Endothelial cell of umbilical vein (primary cell): ENCODE measurements at regions not wholly inside any gene's neighbourhood (a gene's known extent, or its start where the extent isn't known, plus 50 kb on each side); places are given as distances from the start of the nearest gene placed in this dataset.
"Not testable (repeated sequence)": the region's sequence is repeated elsewhere in the genome, so short reads cannot be mapped to it uniquely, and the experiment has no call there.

Experiments used
- BruUV-seq: library from RNA; stranded (reverse); fragments of 400-500 nt; replicated peaks from 2 replicates; lab custom pipeline; 2021; lab: Mats Ljungman, UMichigan
- CTCF ChIA-PET: fragments of 300-600, 350-600 bp; sonication (Branson Sonifier 250); formaldehyde crosslinking; loops from one replicate; lab custom pipeline; 2021; ENCODE audit warnings: antibody characterized with exemption, inconsistent platforms; lab: Charles Lee
- POLR2A ChIA-PET: fragments of 300-600, 350-600 bp; sonication (Branson Sonifier 250); formaldehyde crosslinking; loops from one replicate; lab custom pipeline; 2021; ENCODE audit warnings: antibody characterized with exemption, inconsistent platforms; lab: Charles Lee
- DNase-seq: peaks from one replicate; pipeline ENCODE4 v3.0.0-alpha.2; 2011; ENCODE audit warnings: low read depth, low spot score
- FAIRE-seq: peaks from 2 replicates; lab custom pipeline; 2011; peaks lifted over from hg19 to GRCh38; lab: Jason Lieb, UNC
- H2AFZ ChIP-seq: 2 replicates; pipeline ENCODE4 v1.6.0; 2012; ENCODE audit warnings: low read depth, low read length, control low read depth, inconsistent platforms
- H3K27ac ChIP-seq: 2 replicates; pipeline ENCODE4 v1.5.1; 2011; ENCODE audit warnings: low read depth, mild to moderate bottlenecking, control low read depth, low read length, moderate library complexity; ENCODE audit not compliant: insufficient read depth
- H3K27me3 ChIP-seq, 2 experiments: 2 replicates each; pipeline versions ENCODE4 v1.6.0 to v1.6.1; 2011; ENCODE audit warnings: low read length in 2 of 2, mixed read lengths in 1 of 2; ENCODE audit not compliant: control insufficient read depth in 2 of 2, insufficient read depth in 2 of 2
- H3K36me3 ChIP-seq, 2 experiments: 2 replicates in 1 of 2; 3 replicates in 1 of 2; pipeline ENCODE4 v1.5.1; 2011; ENCODE audit warnings: low read length in 2 of 2, mild to moderate bottlenecking in 1 of 2, moderate library complexity in 1 of 2; ENCODE audit not compliant: control insufficient read depth in 2 of 2, insufficient read depth in 2 of 2; ENCODE audit errors: extremely low read depth in 1 of 2
- H3K4me1 ChIP-seq: 3 replicates; pipeline ENCODE4 v1.5.1; 2011; ENCODE audit warnings: mild to moderate bottlenecking, low read length; ENCODE audit not compliant: control insufficient read depth, insufficient read depth; ENCODE audit errors: extremely low read depth
- H3K4me2 ChIP-seq: 2 replicates; pipeline ENCODE4 v1.6.1; 2011; ENCODE audit warnings: low read length, control low read depth, mixed read lengths; ENCODE audit not compliant: insufficient read depth
- H3K4me3 ChIP-seq, 3 experiments: fragments of 200-600 bp in 1 of 3; sonication (generic), shearing (Covaris generic) in 1 of 3; replicated peaks in 1 of 3; 2 replicates each; pipeline ENCODE4 v1.5.1; 2011 to 2016; ENCODE audit warnings: control low read depth in 3 of 3, low read length in 3 of 3, mild to moderate bottlenecking in 2 of 3, inconsistent platforms in 1 of 3, low read depth in 1 of 3, moderate library complexity in 1 of 3; ENCODE audit not compliant: insufficient read depth in 1 of 3
- H3K79me2 ChIP-seq: 2 replicates; pipeline ENCODE4 v1.6.0; 2012; ENCODE audit warnings: low read length, inconsistent platforms; ENCODE audit not compliant: control insufficient read depth, insufficient read depth
- H3K9ac ChIP-seq: replicated peaks from 2 replicates; pipeline ENCODE3; 2011; ENCODE audit warnings: low read length, control low read depth; ENCODE audit not compliant: insufficient read depth; ENCODE audit errors: extremely low read depth
- H3K9me1 ChIP-seq: replicated peaks from 3 replicates; pipeline ENCODE4 v1.6.0; 2011; ENCODE audit warnings: mild to moderate bottlenecking, low read length; ENCODE audit not compliant: control insufficient read depth, insufficient read depth; ENCODE audit errors: extremely low read depth
- H3K9me3 ChIP-seq: replicated peaks from 2 replicates; pipeline ENCODE4 v1.5.1; 2012; ENCODE audit warnings: low read length, inconsistent platforms; ENCODE audit not compliant: control insufficient read depth, insufficient read depth
- H4K20me1 ChIP-seq: replicated peaks from 2 replicates; pipeline ENCODE3; 2011; ENCODE audit warnings: mild to moderate bottlenecking, low read length; ENCODE audit not compliant: control insufficient read depth, insufficient read depth; ENCODE audit errors: extremely low read depth
- CTCF ChIP-seq, 2 donors: IDR thresholded peaks; 1 replicate in 1 of 2; 2 replicates in 1 of 2; pipeline ENCODE4 v1.5.1; 2011; ENCODE audit warnings: low read length in 2 of 2, mild to moderate bottlenecking in 2 of 2, moderate library complexity in 2 of 2, control low read depth in 1 of 2, inconsistent platforms in 1 of 2, low read depth in 1 of 2; ENCODE audit not compliant: insufficient read depth in 1 of 2; ENCODE audit errors: extremely low read depth in 1 of 2
- EZH2 ChIP-seq: IDR thresholded peaks from 2 replicates; pipeline ENCODE4 v1.6.1; 2012; ENCODE audit warnings: borderline replicate concordance, low read depth, mild to moderate bottlenecking, moderate library complexity, low read length, inconsistent platforms; ENCODE audit not compliant: severe bottlenecking
- FOS ChIP-seq: IDR thresholded peaks from 2 replicates; pipeline ENCODE4 v1.6.1; 2011; ENCODE audit warnings: mild to moderate bottlenecking, low read length, moderate library complexity, borderline replicate concordance; ENCODE audit not compliant: insufficient read depth
- GATA2 ChIP-seq: IDR thresholded peaks from 2 replicates; pipeline ENCODE4 v1.7.0; 2011; ENCODE audit warnings: low read depth, mild to moderate bottlenecking, moderate library complexity, mixed read lengths, low read length; ENCODE audit not compliant: insufficient read length, insufficient read depth
- JUN ChIP-seq: IDR thresholded peaks from 2 replicates; pipeline ENCODE4 v1.6.1; 2011; ENCODE audit warnings: borderline replicate concordance, low read depth; ENCODE audit not compliant: insufficient read length, insufficient read depth
- MAX ChIP-seq: IDR thresholded peaks from 2 replicates; pipeline ENCODE4 v1.6.1; 2011; ENCODE audit not compliant: insufficient read depth, insufficient read length
- MYC ChIP-seq: IDR thresholded peaks from one replicate; pipeline ENCODE4 v1.6.1; 2011; ENCODE audit warnings: mild to moderate bottlenecking, low read depth, low read length
- POLR2A ChIP-seq: IDR thresholded peaks from 2 replicates; pipeline ENCODE4 v1.6.1; 2012; ENCODE audit warnings: low read depth, mild to moderate bottlenecking, control low read depth, low read length
- POLR2AphosphoS5 ChIP-seq: IDR thresholded peaks from 2 replicates; pipeline ENCODE4 v1.6.1; 2012; ENCODE audit warnings: low read depth, mild to moderate bottlenecking, control low read depth, low read length, moderate library complexity; ENCODE audit not compliant: insufficient read depth
- dilution Hi-C: fragments of 300-500 bp; cut with MboI; formaldehyde crosslinking; loops from one replicate; pipeline ENCODE4 v1.15.0; 2019; ENCODE audit warnings: low sequenced_read_pairs; ENCODE audit not compliant: extremely low pct_ligation_motif_present
- intact Hi-C: fragments of 100-400 bp; cut with micrococcal nuclease; formaldehyde crosslinking; loops from one replicate; pipeline ENCODE4 v1.10.0; 2022

- Histone ChIP-seq H3K9me1 (no peaks in the 10 kb centered on the region), H3K4me2 (no peak overlapping the region), H3K4me1 (peaks cover 4% of the 10 kb centered on the region), H3K79me2 (no peaks in the 10 kb centered on the region), H3K36me3 (no peaks in the 10 kb centered on the region), H3K4me3 (no peak overlapping the region), H3K27me3 (no peaks in the 10 kb centered on the region), H3K9ac (no peak overlapping the region), H4K20me1 (no peaks in the 10 kb centered on the region), H3K27ac (no peak overlapping the region), H3K9me3 (no peaks in the 10 kb centered on the region), H2AFZ (no peak overlapping the region)
- intact Hi-C loops = no loop called here
- no peak for TF ChIP-seq EZH2
- TF ChIP-seq GATA2 = no peak
- no peak for TF ChIP-seq MAX
- no peak for TF ChIP-seq POLR2AphosphoS5
- no peak for TF ChIP-seq MYC
- TF ChIP-seq CTCF (IDR thresholded peaks at IDR 0.05; ENCODE audit: extremely low read depth in 1 of 2, insufficient read depth in 1 of 2, low read depth in 1 of 2, low read length in 2 of 2) = no peak
- TF ChIP-seq JUN = no peak
- TF ChIP-seq POLR2A = no peak
- TF ChIP-seq FOS = no peak
- BruUV-seq = no TSS peak
- dilution Hi-C loops = no loop called here
- FAIRE-seq = no peak
- no peak for DNase-seq
- ChIA-PET CTCF (no interaction called here), POLR2A (no interaction called here)
Observed at GRCh38 chr18:28728891-28729290, 552.0 kb upstream of the CDH2 start.

GRCh38 chr18:28727189-28727588 is 550.3 kb upstream of the CDH2 start:
- FAIRE-seq, intact Hi-C loops, POLR2A ChIA-PET, H3K27me3 ChIP-seq, CTCF ChIA-PET, H3K4me3 ChIP-seq, H4K20me1 ChIP-seq, H3K9me3 ChIP-seq, H3K27ac ChIP-seq, DNase-seq, H3K36me3 ChIP-seq, H3K79me2 ChIP-seq, dilution Hi-C loops, H3K4me2 ChIP-seq, H2AFZ ChIP-seq, H3K4me1 ChIP-seq, H3K9me1 ChIP-seq, BruUV-seq, H3K9ac ChIP-seq: not testable (repeated sequence)
